ENCODE measurements at regions not wholly inside any gene's neighbourhood (a gene's known extent, or its start where the extent isn't known, plus 50 kb on each side); places are given as distances from the start of the nearest gene placed in this dataset.

- Histone ChIP-seq H3K9me3 (ENCODE audit: control insufficient read depth in 1 of 2, insufficient read depth in 1 of 2, low read depth in 1 of 2, low read length in 2 of 2) (no peaks in the 10 kb centered on the region), H2AFZ (ENCODE audit: low read depth, low read length, poor library complexity, severe bottlenecking) (no peak overlapping the region), H3K4me1 (ENCODE audit: control insufficient read depth in 1 of 2, insufficient read depth in 2 of 2, low read length in 2 of 2) (peaks cover 11 to 21% of the 10 kb centered on the region in 2 experiments), H3K79me2 (ENCODE audit: insufficient read depth, low read length) (no peaks in the 10 kb centered on the region), H3K9ac (ENCODE audit: low read length) (no peak overlapping the region), H4K20me1 (ENCODE audit: insufficient read depth) (no peaks in the 10 kb centered on the region), H3K4me2 (ENCODE audit: low read length) (no peak overlapping the region), H3K4me3 (replicated peaks in 1 of 2; ENCODE audit: low read depth in 1 of 2, low read length in 2 of 2) (no peak overlapping the region), H3K27me3 (ENCODE audit: insufficient read depth, low read length) (no peaks in the 10 kb centered on the region), H3K27ac (ENCODE audit: low read depth, low read length) (no peak overlapping the region), H3K36me3 (ENCODE audit: control insufficient read depth in 1 of 2, insufficient read depth in 2 of 2, low read length in 2 of 2) (no peaks in the 10 kb centered on the region), H3K9me2 (ENCODE audit: insufficient read depth) (no peaks in the 10 kb centered on the region)
- ATAC-seq (no peak), DNase-seq (ENCODE audit: low read depth, low spot score) (no peak)
- no peak for TF ChIP-seq CTCF (IDR thresholded peaks at IDR 0.05 in 2 of 3, conservative IDR thresholded peaks at IDR 0.05 in 1 of 3; ENCODE audit: borderline replicate concordance in 1 of 3, insufficient read depth in 1 of 3, low read depth in 2 of 3, low read length in 2 of 3)
- TF ChIP-seq ZBTB33 (IDR thresholded peaks at IDR 0.05; ENCODE audit: extremely low read depth, insufficient replicate concordance, low read length): no peak
- no peak for TF ChIP-seq EZH2phosphoT487 (IDR thresholded peaks at IDR 0.05; ENCODE audit: borderline replicate concordance)
- no TSS peak for BruUV-seq (replicated peaks)
- ChIA-PET POLR2A (no interaction called here), CTCF (no interaction called here), RAD21 (ENCODE audit: low non-redundant PET in 1 of 2, low total read pairs in 2 of 2, uncharacterized antibody in 2 of 2, unreplicated experiment in 2 of 2) (no interaction called here)
- intact Hi-C loops (cut with micrococcal nuclease): no loop called here
Observed at GRCh38 chr10:32143302-32143847, 87.2 kb upstream of the KIF5B start.

- Histone ChIP-seq H3K9me2 (ENCODE audit: insufficient read depth) (no peaks in the 10 kb centered on the region), H3K4me2 (ENCODE audit: low read length) (no peak overlapping the region), H3K79me2 (ENCODE audit: insufficient read depth, low read length) (no peaks in the 10 kb centered on the region), H3K4me1 (ENCODE audit: control insufficient read depth in 1 of 2, insufficient read depth in 2 of 2, low read length in 2 of 2) (peaks cover 11 to 22% of the 10 kb centered on the region in 2 experiments), H2AFZ (ENCODE audit: low read depth, low read length, poor library complexity, severe bottlenecking) (no peak overlapping the region), H3K27me3 (ENCODE audit: insufficient read depth, low read length) (no peaks in the 10 kb centered on the region), H3K36me3 (ENCODE audit: control insufficient read depth in 1 of 2, insufficient read depth in 2 of 2, low read length in 2 of 2) (no peaks in the 10 kb centered on the region), H3K27ac (ENCODE audit: low read depth, low read length) (no peak overlapping the region), H3K4me3 (replicated peaks in 1 of 2; ENCODE audit: low read depth in 1 of 2, low read length in 2 of 2) (no peak overlapping the region), H3K9ac (ENCODE audit: low read length) (no peak overlapping the region), H4K20me1 (ENCODE audit: insufficient read depth) (no peaks in the 10 kb centered on the region), H3K9me3 (ENCODE audit: control insufficient read depth in 1 of 2, insufficient read depth in 1 of 2, low read depth in 1 of 2, low read length in 2 of 2) (no peaks in the 10 kb centered on the region)
- DNase-seq (ENCODE audit: low read depth, low spot score) (no peak), ATAC-seq (no peak)
- ChIA-PET POLR2A (no interaction called here), CTCF (no interaction called here), RAD21 (ENCODE audit: low non-redundant PET in 1 of 2, low total read pairs in 2 of 2, uncharacterized antibody in 2 of 2, unreplicated experiment in 2 of 2) (no interaction called here)
- BruUV-seq (replicated peaks): no TSS peak
- intact Hi-C loops (cut with micrococcal nuclease): no loop called here
- TF ChIP-seq ZBTB33 (IDR thresholded peaks at IDR 0.05; ENCODE audit: extremely low read depth, insufficient replicate concordance, low read length) (no peak), REST (IDR thresholded peaks at IDR 0.05; ENCODE audit: low read depth) (no peak), RAD21 (IDR thresholded peaks at IDR 0.05; ENCODE audit: low read depth) (no peak), SIN3A (IDR thresholded peaks at IDR 0.05; ENCODE audit: low read depth) (no peak), JUND (IDR thresholded peaks at IDR 0.05) (no peak), MAX (IDR thresholded peaks at IDR 0.05) (no peak), SP1 (IDR thresholded peaks at IDR 0.05; ENCODE audit: low read depth) (no peak)
Observed at GRCh38 chr10:32142646-32143045, 86.4 kb upstream of the KIF5B start.
